Stimulated activated naive CD8-positive, alpha-beta T cell treated with anti-CD3 and anti-CD28 coated beads, Interleukin-15, amount 100 ng/mL, for 72 hours (primary cell): ENCODE measurements at regions not wholly inside any gene's neighbourhood (a gene's known extent, or its start where the extent isn't known, plus 50 kb on each side); places are given as distances from the start of the nearest gene placed in this dataset.

Experiments
- ATAC-seq: fragments of 150-1000 bp; cut with Tn5 transposase; 2 replicates; pipeline ENCODE4 v1.10.0; 2021; ENCODE audit warnings: mild to moderate bottlenecking, moderate library complexity
- DNase-seq, 2 donors: peaks; one replicate each; pipeline ENCODE4 v3.0.0; 2021 to 2022
- H3K27ac Mint-ChIP-seq, 2 donors: one replicate each; pipeline ENCODE4 v1.8.0; 2022; ENCODE audit warnings: mild to moderate bottlenecking in 2 of 2, mixed read lengths in 2 of 2, moderate library complexity in 2 of 2
- H3K27me3 Mint-ChIP-seq: one replicate; pipeline ENCODE4 v1.8.0; 2022; ENCODE audit warnings: mixed read lengths
- H3K4me1 Mint-ChIP-seq: one replicate; pipeline ENCODE4 v1.8.0; 2022; ENCODE audit warnings: mild to moderate bottlenecking, mixed read lengths
- H3K4me3 Mint-ChIP-seq, 2 donors: one replicate each; pipeline ENCODE4 v1.8.0; 2022; ENCODE audit warnings: mild to moderate bottlenecking in 2 of 2, mixed read lengths in 2 of 2, moderate library complexity in 1 of 2
- H3K9me3 Mint-ChIP-seq, 2 donors: one replicate each; pipeline ENCODE4 v1.8.0; 2022; ENCODE audit warnings: mixed read lengths in 2 of 2

DNA sequence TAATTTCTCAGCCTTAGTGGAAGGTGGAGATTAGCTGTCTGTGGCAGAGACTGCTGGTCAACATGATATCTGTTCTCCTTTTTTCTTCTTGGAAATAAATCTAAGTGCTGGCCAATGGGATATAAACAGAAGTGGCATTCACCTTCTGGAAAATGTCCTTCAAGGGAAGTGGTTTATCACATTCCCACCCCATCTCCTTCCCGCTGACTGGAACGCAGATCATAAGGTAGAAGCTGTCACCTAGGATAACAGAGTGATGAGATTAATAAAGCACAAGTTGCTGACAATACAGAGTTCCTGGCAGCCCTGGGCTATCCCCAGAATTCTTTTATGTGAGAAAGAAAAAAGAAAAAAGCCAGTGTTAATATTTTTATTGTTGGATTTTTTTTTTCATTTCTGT, 109.7 kb upstream of the OSMR start:
- Mint-ChIP-seq H3K9me3 (no peaks in the 10 kb centered on the region), H3K27me3 (peaks cover 16% of the 10 kb centered on the region), H3K4me3 (no peak overlapping the region), H3K4me1 (no peaks in the 10 kb centered on the region), H3K27ac (no peak overlapping the region)
- DNase-seq (no peak), ATAC-seq (no peak)

DNA sequence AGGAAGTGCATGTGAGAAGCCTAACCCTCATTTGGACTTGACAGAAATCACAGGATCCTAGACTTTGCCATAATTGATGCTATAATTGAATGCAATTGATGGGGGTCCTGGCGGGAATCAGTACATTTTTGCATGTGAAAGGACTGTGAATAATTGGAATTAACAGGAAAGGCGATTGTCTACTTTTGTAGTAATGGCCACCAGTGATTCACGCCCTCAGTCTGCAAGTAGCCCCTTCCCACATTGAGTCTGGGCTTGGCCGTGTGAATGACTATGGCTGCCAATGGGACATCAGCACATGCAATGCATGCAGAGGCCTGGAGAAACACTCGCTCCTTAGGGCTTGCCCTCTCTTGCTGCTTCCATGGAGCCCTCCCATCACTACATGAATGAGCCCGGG, 107.8 kb upstream of the OSMR start:
- peaks cover 4 to 5% of the 10 kb centered on the region in 2 donors for H3K9me3 Mint-ChIP-seq
- H3K4me1 Mint-ChIP-seq, result no peaks in the 10 kb centered on the region
- H3K27me3 Mint-ChIP-seq, result peaks cover 16% of the 10 kb centered on the region
- ATAC-seq (no peak), DNase-seq (no peak)
- no peak overlapping the region for H3K27ac Mint-ChIP-seq
- H3K4me3 Mint-ChIP-seq, result no peak overlapping the region

DNA sequence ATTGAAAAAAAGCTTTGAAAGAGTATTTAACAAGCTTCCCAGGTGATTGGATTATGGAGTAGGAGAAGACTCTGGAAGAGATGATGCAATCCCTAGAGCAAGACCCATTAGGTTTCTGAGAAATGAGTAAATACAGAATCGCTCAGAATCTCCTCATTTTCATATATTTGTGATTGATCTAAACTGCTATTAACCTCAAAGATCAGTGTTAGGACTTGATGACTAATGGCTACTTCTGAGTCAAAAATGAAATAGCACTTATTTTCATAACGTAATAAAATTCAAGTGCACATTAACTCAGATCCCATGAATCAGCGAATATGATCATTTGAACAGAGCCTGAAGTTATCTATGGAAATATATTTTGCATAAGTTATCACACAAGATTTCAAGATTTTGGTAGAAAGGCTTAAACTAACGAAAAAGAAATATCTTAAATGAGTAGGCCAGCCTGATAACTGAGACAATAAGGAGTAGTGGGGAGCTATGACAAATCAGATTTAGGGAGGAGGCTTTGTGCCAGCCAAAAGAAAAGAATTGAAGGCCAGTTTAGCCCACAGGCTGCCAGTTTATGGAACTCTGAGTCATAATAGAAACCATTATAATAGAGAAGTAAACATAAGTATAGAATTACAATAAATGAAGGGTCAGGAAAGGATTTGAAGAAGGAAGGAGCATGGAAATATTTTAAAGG, 106.7 kb upstream of the OSMR start:
- H3K27ac Mint-ChIP-seq, result no peak overlapping the region
- no peak for ATAC-seq
- H3K4me3 Mint-ChIP-seq, result no peak overlapping the region
- peaks cover 13 to 14% of the 10 kb centered on the region in 2 donors for H3K9me3 Mint-ChIP-seq
- H3K27me3 Mint-ChIP-seq, result peaks cover 16% of the 10 kb centered on the region
- DNase-seq, result no peak
- no peaks in the 10 kb centered on the region for H3K4me1 Mint-ChIP-seq

DNA sequence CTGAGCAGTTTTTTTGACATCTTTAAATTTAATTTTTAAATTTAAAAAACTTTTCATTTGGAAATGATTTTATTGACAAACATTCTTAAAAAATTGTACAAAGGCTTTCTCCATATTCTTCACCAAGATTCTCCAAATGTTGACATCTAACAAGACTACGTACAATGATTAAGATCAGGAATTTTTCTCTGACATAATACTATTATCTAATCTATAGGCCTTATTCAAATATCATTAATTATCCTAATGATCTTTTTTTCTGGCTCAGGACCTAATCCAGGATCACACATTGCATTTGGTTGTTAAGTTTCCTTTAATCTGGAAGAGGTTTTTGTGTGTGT, 106.1 kb upstream of the OSMR start:
- no peak for ATAC-seq
- H3K4me1 Mint-ChIP-seq, result no peaks in the 10 kb centered on the region
- no peak for DNase-seq
- peaks cover 13 to 14% of the 10 kb centered on the region in 2 donors for H3K9me3 Mint-ChIP-seq
- no peak overlapping the region for H3K27ac Mint-ChIP-seq
- no peak overlapping the region for H3K4me3 Mint-ChIP-seq
- H3K27me3 Mint-ChIP-seq, result peaks cover 16% of the 10 kb centered on the region

DNA sequence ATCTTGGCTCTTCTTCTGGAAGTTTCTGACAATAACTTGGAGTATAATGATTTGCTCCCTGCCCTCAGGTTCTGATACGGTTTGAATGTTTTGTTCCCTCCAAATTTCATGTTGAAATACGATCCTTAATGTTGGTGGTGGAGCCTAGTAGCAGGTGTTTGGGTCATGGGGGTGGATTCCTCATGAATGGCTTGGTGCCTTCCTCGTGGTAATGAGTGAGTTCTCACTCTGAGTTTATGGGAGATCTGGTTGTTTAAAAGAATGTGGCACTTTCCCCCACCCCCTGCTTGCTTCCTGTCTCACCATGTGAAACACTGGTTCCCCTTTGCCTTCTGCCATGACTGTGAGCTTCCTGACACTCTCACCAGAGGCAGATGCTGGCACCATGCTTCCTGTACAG, 103.0 kb upstream of the OSMR start:
- H3K4me3 Mint-ChIP-seq, result no peak overlapping the region
- H3K27ac Mint-ChIP-seq, result no peak overlapping the region
- H3K4me1 Mint-ChIP-seq, result no peaks in the 10 kb centered on the region
- peaks cover 13 to 14% of the 10 kb centered on the region in 2 donors for H3K9me3 Mint-ChIP-seq
- peaks cover 11% of the 10 kb centered on the region for H3K27me3 Mint-ChIP-seq
- no peak for DNase-seq
- ATAC-seq, result no peak

DNA sequence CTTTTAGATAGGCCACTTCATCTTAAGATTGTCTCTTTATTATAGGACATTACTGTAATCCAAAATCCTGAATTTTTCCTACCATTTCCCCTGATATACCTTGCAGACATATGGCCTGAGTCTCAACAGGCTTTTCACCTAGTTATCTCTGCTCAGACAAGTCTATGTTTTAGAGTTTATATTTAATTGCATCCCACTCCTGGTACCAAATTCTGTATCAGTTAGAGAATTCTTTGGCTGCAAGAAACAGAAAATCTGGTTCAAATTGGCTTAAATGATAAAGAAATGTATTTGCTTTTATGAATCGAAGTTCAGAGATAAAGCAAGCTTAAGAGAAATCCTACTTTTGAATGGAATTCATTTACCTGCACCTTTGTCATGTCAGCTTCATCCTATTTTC, 102.2 kb upstream of the OSMR start:
- Mint-ChIP-seq H3K4me1 (no peaks in the 10 kb centered on the region), H3K9me3 (peaks cover 13 to 14% of the 10 kb centered on the region in 2 donors), H3K27ac (no peak overlapping the region), H3K27me3 (peaks cover 11% of the 10 kb centered on the region), H3K4me3 (no peak overlapping the region)
- ATAC-seq (no peak), DNase-seq (no peak)

DNA sequence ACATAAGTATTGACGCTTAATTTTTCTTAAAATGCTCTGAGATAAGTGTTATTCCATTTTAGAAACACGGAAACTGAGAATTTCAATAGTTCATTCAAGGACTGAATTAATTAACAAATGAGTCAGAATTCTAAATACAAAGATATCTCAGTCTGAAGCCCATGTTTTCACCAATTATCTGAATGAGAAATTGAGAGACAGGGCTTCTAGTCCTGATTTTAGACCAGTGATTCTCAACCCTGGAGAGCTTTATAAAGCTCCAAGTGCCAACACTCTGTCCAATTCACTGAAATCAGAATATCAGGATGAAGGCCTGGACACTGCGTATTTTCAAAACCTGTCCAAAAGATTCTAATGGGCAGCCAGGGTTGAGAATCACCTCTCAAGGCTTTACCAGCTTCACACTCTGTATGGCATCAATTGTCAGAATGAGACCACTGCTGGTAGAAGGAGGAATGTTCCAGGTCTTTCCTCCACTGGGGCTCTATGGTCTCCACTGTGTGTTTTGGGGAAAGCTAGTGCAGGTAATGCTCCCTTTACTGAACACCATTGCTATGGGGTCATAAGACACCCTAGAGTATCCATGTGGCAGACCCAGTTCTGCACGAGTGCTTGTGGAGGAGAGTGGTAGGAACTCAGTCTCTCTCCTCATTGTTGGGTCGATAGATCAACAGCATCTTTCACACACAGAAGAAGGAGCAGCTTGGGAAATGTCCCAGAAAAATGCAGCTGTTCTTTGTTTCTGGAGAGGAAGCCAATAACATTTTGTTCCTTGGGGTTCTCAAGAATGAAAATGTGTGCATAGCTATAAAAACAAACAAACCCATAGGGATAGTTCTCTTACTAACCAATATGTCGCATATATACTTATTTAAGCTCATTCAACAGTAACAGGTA, 99.7 kb upstream of the OSMR start:
- H3K9me3 Mint-ChIP-seq, result peaks cover 13 to 14% of the 10 kb centered on the region in 2 donors
- H3K27me3 Mint-ChIP-seq, result peaks cover 8% of the 10 kb centered on the region
- no peak for ATAC-seq
- H3K4me1 Mint-ChIP-seq, result no peaks in the 10 kb centered on the region
- H3K4me3 Mint-ChIP-seq, result no peak overlapping the region
- DNase-seq, result no peak
- H3K27ac Mint-ChIP-seq, result no peak overlapping the region

DNA sequence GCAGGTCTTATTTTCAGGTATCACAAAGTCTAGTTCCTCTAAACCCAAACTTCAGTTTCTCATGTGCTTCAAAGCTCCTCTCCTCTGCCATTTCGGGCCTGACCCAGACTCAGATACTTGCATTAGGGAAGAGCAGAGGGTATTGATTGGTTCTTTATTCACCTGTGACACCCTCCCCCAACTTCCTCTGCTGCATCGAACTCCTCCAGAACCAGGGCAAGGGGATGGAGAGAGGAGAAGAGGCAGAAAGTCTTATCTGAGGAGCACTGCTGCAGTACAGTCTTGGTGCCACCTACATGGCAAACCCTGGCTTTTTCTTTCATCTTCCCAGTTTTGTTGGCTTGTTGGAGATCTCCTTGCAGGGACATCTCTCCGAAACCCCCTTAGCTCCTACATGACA, 96.0 kb upstream of the OSMR start:
- Mint-ChIP-seq H3K4me1 (no peaks in the 10 kb centered on the region), H3K27me3 (peaks cover 15% of the 10 kb centered on the region), H3K27ac (no peak overlapping the region), H3K9me3 (no peaks in the 10 kb centered on the region), H3K4me3 (no peak overlapping the region)
- ATAC-seq (no peak), DNase-seq (no peak)

DNA sequence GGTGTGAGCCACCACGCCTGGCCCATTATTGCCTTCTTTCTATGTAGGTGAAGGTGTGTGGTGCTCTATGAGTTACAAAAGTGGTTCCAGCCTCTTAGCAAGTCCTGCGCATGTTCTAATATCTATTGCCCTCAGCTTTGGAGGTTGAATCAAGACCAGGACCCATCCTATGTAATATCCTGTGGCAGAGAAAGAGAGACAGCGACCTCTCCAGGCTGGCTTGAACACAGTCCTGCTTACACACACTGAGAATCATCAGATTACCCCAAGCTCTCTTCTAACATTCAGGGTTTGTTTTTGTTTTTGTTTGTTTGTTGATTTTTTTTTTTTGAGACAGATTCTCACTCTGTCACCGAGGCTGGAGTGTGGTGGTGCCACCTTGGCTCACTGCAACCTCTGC, 94.7 kb upstream of the OSMR start:
- Mint-ChIP-seq H3K4me3 (no peak overlapping the region), H3K27ac (no peak overlapping the region), H3K4me1 (no peaks in the 10 kb centered on the region), H3K9me3 (no peaks in the 10 kb centered on the region), H3K27me3 (peaks cover 15% of the 10 kb centered on the region)
- DNase-seq, result no peak
- no peak for ATAC-seq

DNA sequence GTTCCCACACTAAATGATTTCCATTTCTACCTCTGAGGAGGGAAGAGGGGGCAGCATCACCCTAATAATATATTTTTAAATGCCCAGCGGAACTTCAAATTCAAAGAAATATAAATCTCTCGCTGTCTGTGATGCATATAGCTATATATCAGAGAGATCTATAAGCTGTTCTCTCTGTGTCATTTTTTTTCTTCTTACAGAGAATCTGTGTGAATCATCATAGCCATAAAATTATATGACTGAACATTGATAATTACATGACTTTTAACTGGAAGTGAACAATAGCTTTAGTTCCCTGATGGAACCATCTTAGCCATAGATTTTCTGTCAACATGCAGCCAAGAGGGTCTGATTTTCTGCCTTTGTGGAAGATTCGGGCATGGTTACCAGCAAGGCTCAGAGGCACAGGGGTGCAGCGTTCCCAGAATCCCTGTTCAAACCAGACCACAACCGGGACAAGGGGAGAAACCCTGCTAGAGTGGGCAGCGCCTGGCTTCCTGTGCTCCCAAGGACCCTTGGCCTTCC, 93.7 kb upstream of the OSMR start:
- no peaks in the 10 kb centered on the region for H3K9me3 Mint-ChIP-seq
- H3K4me1 Mint-ChIP-seq, result no peaks in the 10 kb centered on the region
- H3K27me3 Mint-ChIP-seq, result peaks cover 15% of the 10 kb centered on the region
- H3K27ac Mint-ChIP-seq, result no peak overlapping the region
- DNase-seq, result no peak
- ATAC-seq, result no peak
- H3K4me3 Mint-ChIP-seq, result no peak overlapping the region

DNA sequence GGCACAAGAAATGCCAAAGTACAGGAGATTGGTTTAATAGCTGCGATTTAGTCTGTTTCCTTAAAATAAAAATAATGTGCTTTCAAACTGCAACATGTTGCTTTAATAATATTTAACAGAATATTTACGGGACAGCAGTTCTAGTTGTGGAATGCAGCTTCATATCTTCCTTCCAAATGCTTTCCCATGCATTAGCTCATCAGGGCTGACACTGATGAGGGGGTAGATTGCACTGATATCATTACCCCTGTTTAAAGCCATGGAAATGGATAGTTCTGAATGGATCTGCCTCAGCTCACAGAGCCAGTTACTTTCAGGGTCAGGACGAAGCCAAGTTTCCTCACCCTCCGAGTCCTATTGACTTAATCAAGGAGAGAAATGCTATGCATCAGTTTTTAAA, 93.2 kb upstream of the OSMR start:
- Mint-ChIP-seq H3K27ac (no peak overlapping the region), H3K4me3 (no peak overlapping the region), H3K27me3 (peaks cover 14% of the 10 kb centered on the region), H3K9me3 (no peaks in the 10 kb centered on the region), H3K4me1 (no peaks in the 10 kb centered on the region)
- ATAC-seq, result no peak
- DNase-seq, result no peak

DNA sequence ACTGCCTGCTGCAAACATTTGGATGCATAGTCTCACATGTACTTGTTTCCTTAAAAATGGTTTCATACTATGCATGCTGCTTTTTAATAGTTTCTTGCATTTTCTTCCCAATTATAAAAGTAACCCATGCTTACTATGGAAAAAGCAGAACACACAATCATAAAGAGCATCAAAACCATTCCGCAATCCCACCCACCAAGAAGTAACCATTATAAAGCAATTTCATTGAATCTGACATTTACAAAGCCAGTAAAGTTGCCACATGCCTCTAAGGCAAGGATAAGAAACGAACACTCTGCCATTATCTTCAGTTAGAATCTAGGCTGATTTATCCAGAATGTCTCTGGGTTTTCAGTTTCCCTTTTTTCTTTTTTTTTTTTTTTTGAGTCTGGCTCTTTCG, 92.7 kb upstream of the OSMR start:
- H3K9me3 Mint-ChIP-seq, result no peaks in the 10 kb centered on the region
- H3K4me1 Mint-ChIP-seq, result no peaks in the 10 kb centered on the region
- H3K27me3 Mint-ChIP-seq, result peaks cover 9% of the 10 kb centered on the region
- DNase-seq (no peak), ATAC-seq (no peak)
- no peak overlapping the region for H3K27ac Mint-ChIP-seq
- no peak overlapping the region for H3K4me3 Mint-ChIP-seq

DNA sequence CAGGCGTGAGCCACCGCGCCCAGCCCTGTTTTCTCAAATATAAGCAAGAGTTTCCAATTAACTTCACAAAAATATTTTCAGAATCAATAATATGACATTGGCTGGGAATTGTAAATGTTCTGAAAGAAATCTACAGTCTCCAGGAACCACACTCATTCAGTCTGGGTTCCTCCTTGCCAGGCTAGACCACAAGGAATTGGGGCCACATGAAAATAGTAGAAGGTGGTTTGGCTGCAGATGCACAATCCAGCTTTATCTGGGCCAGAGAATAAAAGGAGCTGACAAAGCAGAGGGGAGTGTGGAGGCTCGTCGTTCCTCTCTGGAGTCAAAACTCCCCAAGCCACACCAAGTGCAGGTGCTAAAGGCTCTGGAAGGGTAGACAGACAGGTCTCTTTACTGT, 92.0 kb upstream of the OSMR start:
- Mint-ChIP-seq H3K4me3 (no peak overlapping the region), H3K4me1 (no peaks in the 10 kb centered on the region), H3K27ac (no peak overlapping the region), H3K27me3 (peaks cover 8% of the 10 kb centered on the region), H3K9me3 (no peaks in the 10 kb centered on the region)
- ATAC-seq (no peak), DNase-seq (no peak)

DNA sequence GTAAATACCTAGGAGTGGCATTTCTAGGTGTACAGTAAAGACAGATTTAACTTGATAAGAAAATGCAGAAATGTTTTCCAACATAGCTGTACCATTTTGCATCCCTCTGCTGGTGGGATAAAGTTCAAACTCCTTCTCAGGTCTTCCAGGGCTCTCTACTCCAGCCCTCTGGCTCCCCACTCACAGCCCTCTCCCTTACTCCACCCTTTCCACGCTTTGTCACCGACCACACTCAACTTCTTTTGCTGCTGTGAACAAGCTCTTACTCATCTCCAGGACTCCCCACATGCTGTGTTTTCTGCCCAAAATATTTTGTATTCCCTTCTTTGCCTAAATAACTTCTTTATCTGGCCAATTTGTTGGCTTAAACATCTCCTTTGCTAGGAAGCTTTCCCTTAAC, 90.6 kb upstream of the OSMR start:
- peaks cover 8% of the 10 kb centered on the region for H3K27me3 Mint-ChIP-seq
- DNase-seq (no peak), ATAC-seq (no peak)
- H3K9me3 Mint-ChIP-seq, result no peaks in the 10 kb centered on the region
- no peaks in the 10 kb centered on the region for H3K4me1 Mint-ChIP-seq
- H3K4me3 Mint-ChIP-seq, result no peak overlapping the region
- no peak overlapping the region for H3K27ac Mint-ChIP-seq

DNA sequence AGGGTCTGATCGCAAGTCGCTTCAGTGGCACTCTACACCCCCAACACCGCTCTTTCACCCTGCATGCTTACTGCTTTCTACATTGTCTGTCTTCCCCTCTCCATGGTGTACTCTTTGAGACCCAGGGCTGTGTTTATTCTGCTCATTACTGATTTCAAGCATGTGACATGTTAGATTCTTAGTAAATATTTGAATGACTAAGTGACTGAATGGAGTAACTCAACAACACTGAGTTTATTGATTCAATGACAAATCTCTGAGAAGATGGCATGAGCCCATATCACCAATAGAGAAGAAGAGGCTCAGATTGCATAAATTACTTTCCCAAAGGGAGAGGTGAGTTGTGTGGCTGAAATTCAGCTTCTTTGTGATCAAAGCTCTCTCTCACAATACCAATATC, 89.7 kb upstream of the OSMR start:
- DNase-seq (no peak), ATAC-seq (no peak)
- Mint-ChIP-seq H3K4me1 (no peaks in the 10 kb centered on the region), H3K9me3 (no peaks in the 10 kb centered on the region), H3K4me3 (no peak overlapping the region), H3K27me3 (peaks cover 8% of the 10 kb centered on the region), H3K27ac (no peak overlapping the region)

DNA sequence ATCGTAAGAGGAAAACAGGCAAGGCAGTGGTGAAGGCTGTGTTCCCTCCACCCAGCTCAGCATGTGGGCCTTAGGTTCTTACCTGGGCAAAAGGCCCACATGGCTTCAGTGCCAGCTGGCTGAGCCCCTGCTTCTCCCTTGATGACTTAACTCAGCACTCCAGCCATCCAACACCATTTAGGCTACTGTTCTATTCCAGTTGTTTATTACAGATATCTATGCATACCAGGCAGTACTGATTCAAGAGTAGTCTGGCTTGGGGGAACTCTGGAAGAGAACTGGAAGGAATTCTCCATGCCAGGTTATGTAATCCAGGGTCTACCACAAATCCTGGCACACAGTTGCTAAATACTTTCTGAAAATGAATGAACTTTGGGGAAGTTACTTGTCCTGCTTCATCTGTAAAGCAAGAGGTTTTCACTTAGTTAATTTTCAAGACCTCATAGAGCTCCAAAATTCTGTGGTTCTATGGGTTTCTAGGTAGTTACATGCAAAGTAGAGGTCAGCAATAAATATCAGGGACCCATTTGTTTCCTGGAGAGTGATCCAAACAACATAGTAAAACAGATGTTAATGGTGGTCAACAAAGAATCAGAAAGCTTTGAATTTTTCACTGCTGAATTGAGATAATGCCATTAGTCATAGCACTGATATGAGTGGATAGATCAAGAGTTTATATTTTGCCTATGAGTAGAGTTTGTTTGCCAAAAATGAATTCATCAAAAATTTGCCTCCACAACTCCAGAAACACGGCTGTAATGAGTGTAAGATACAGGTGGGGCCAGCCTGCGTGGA, 88.2 kb upstream of the OSMR start:
- H3K4me1 Mint-ChIP-seq, result no peaks in the 10 kb centered on the region
- DNase-seq, result no peak
- H3K27ac Mint-ChIP-seq, result no peak overlapping the region
- H3K4me3 Mint-ChIP-seq, result no peak overlapping the region
- H3K9me3 Mint-ChIP-seq, result no peaks in the 10 kb centered on the region
- H3K27me3 Mint-ChIP-seq, result peaks cover 8% of the 10 kb centered on the region
- ATAC-seq, result no peak
